K562 (cell line): ENCODE measurements at regions not wholly inside any gene's neighbourhood (a gene's known extent, or its start where the extent isn't known, plus 50 kb on each side); places are given as distances from the start of the nearest gene placed in this dataset.

Experiments used
- CBX2 ChIP-seq: fragments of 200-600 bp; sonication (generic); IDR thresholded peaks from one replicate; pipeline ENCODE4 v1.6.1; 2012; ENCODE audit warnings: mild to moderate bottlenecking, low read length, inconsistent platforms; ENCODE audit not compliant: insufficient read depth, poor library complexity, severe bottlenecking
- ELF2 ChIP-seq: fragments of 250-450 bp; sonication (Bioruptor Pico); IDR thresholded peaks from 2 replicates; pipeline ENCODE4 v1.5.0; 2021; ENCODE audit warnings: mild to moderate bottlenecking
- EZH2 ChIP-seq: IDR thresholded peaks from 2 replicates; pipeline ENCODE4 v1.6.1; 2012; ENCODE audit warnings: low read depth, mild to moderate bottlenecking, inconsistent platforms, low read length, borderline replicate concordance
- GATAD2A ChIP-seq: fragments of 450-650 bp; IDR thresholded peaks from 2 replicates; pipeline ENCODE4 v1.6.1; 2017
- HBP1 ChIP-seq: fragments of 450-650 bp; formaldehyde crosslinking; IDR thresholded peaks from 2 replicates; pipeline ENCODE4 v1.4.0; 2022; ENCODE audit warnings: missing genetic modification characterization
- IRF9 ChIP-seq: fragments of 450-650 bp; IDR thresholded peaks from 2 replicates; pipeline ENCODE4 v1.6.1; 2016; ENCODE audit warnings: missing biosample characterization, missing genetic modification characterization
- MITF ChIP-seq: IDR thresholded peaks from 2 replicates; pipeline ENCODE4 v1.6.1; 2014; ENCODE audit warnings: antibody characterized with exemption
- MLLT1 ChIP-seq, 2 experiments: fragments of 450-650 bp; IDR thresholded peaks; 2 replicates each; pipeline ENCODE4 v1.6.1; 2016
- SMARCE1 ChIP-seq: fragments of 450-650 bp; IDR thresholded peaks from 2 replicates; pipeline ENCODE4 v1.7.1; 2016; ENCODE audit warnings: mild to moderate bottlenecking
- THRB ChIP-seq: fragments of 450-650 bp; formaldehyde crosslinking; conservative IDR thresholded peaks from 2 replicates; pipeline ENCODE4 v1.4.0; 2022; ENCODE audit warnings: mild to moderate bottlenecking, missing genetic modification characterization
- ZFP36 ChIP-seq: fragments of 150-350 bp; IDR thresholded peaks from 2 replicates; pipeline ENCODE4 v1.6.1; 2018; ENCODE audit warnings: low read length, low read depth; ENCODE audit not compliant: partially characterized antibody
- ZMIZ1 ChIP-seq, 2 experiments: fragments of 150-350 bp in 1 of 2; IDR thresholded peaks; 2 replicates each; pipeline ENCODE4 v1.6.1; 2012 to 2016; ENCODE audit warnings: low read depth in 2 of 2, low read length in 2 of 2, mild to moderate bottlenecking in 1 of 2, moderate library complexity in 1 of 2
- ZNF24 ChIP-seq: fragments of 450-650 bp; IDR thresholded peaks from 2 replicates; pipeline ENCODE4 v1.6.1; 2016

- TF ChIP-seq HBP1 (CRISPR knock-in tag) (no peak), EZH2 (no peak), SMARCE1 (no peak), CBX2 (no peak), ZFP36 (no peak), MLLT1 (IDR thresholded peaks at IDR 0.05) (no peak), GATAD2A (no peak), ELF2 (no peak), THRB (CRISPR knock-in tag) (no peak), ZMIZ1 (IDR thresholded peaks at IDR 0.05; ENCODE audit: low read depth in 2 of 2, low read length in 2 of 2) (no peak), ZNF24 (no peak), MITF (no peak), IRF9 (no peak)
Measured at GRCh38 chr14:54310151-54310850, 86.5 kb upstream of the CDKN3 start (continued).
